ENCODE measurements at regions not wholly inside any gene's neighbourhood (a gene's known extent, or its start where the extent isn't known, plus 50 kb on each side); places are given as distances from the start of the nearest gene placed in this dataset.
A peak's percentile ranks its signal among the peaks of the same experiment; 100 is the strongest.

GRCh38 chr16:88318051-88318450 lies 64.7 kb upstream of the ZNF469 start:
- no peak for DNase-seq (ENCODE audit: low spot score)

- no peak for DNase-seq (ENCODE audit: low spot score)
Observed at GRCh38 chr16:88318521-88318920, 64.2 kb upstream of the ZNF469 start.

- DNase-seq (ENCODE audit: low spot score) = no peak
Observed at GRCh38 chr16:88319116-88319965, 63.4 kb upstream of the ZNF469 start.

- no peak for DNase-seq (ENCODE audit: low spot score)
Observed at GRCh38 chr16:88320947-88321634, 61.7 kb upstream of the ZNF469 start.

GRCh38 chr16:88321635-88322499 lies 60.9 kb upstream of the ZNF469 start:
- no peak for DNase-seq (ENCODE audit: low spot score)

- DNase-seq (ENCODE audit: low spot score) = no peak
Observed at GRCh38 chr16:88322500-88322970, 60.2 kb upstream of the ZNF469 start.

GRCh38 chr16:88323041-88323440 lies 59.7 kb upstream of the ZNF469 start:
- no peak for DNase-seq (ENCODE audit: low spot score)

- DNase-seq (ENCODE audit: low spot score) = no peak
Observed at GRCh38 chr16:88323546-88324330, 59.0 kb upstream of the ZNF469 start.

GRCh38 chr16:88325087-88325750 lies 57.5 kb upstream of the ZNF469 start:
- DNase-seq (ENCODE audit: low spot score) = no peak

GRCh38 chr16:88325976-88326375 lies 56.8 kb upstream of the ZNF469 start:
- no peak for DNase-seq (ENCODE audit: low spot score)

GRCh38 chr16:88326611-88327485 lies 55.9 kb upstream of the ZNF469 start:
- DNase-seq (ENCODE audit: low spot score) = no peak

- DNase-seq (ENCODE audit: low spot score) = no peak
Observed at GRCh38 chr16:88327561-88328312, 55.0 kb upstream of the ZNF469 start.

GRCh38 chr16:88328313-88328980 lies 54.3 kb upstream of the ZNF469 start:
- DNase-seq (ENCODE audit: low spot score) = no peak

GRCh38 chr16:88329726-88330700 lies 52.7 kb upstream of the ZNF469 start:
- DNase-seq (ENCODE audit: low spot score) = peak; percentile 69

- no peak for DNase-seq (ENCODE audit: low spot score)
Observed at GRCh38 chr16:88330971-88331890, 51.5 kb upstream of the ZNF469 start.
